ENCODE measurements at regions not wholly inside any gene's neighbourhood (a gene's known extent, or its start where the extent isn't known, plus 50 kb on each side); places are given as distances from the start of the nearest gene placed in this dataset.

- TF ChIP-seq CTCF (conservative IDR thresholded peaks at IDR 0.05; ENCODE audit: low read depth, low read length), result no peak
- no peak for DNase-seq (ENCODE audit: low read depth)
- no peak overlapping the region for H3K4me3 ChIP-seq (ENCODE audit: low read depth, low read length)
Measured at GRCh38 chr18:68469049-68469625, 245.8 kb downstream of the TMX3 start.

GRCh38 chr18:68467957-68468356 is 247.0 kb downstream of the TMX3 start:
- no peak overlapping the region for H3K4me3 ChIP-seq (ENCODE audit: low read depth, low read length)
- no peak for TF ChIP-seq CTCF (conservative IDR thresholded peaks at IDR 0.05; ENCODE audit: low read depth, low read length)
- DNase-seq (ENCODE audit: low read depth), result no peak

GRCh38 chr18:68467329-68467728 is 247.6 kb downstream of the TMX3 start:
- DNase-seq (ENCODE audit: low read depth), result no peak
- no peak for TF ChIP-seq CTCF (conservative IDR thresholded peaks at IDR 0.05; ENCODE audit: low read depth, low read length)
- H3K4me3 ChIP-seq (ENCODE audit: low read depth, low read length), result no peak overlapping the region

GRCh38 chr18:68466672-68467071 is 248.2 kb downstream of the TMX3 start:
- TF ChIP-seq CTCF (conservative IDR thresholded peaks at IDR 0.05; ENCODE audit: low read depth, low read length), result no peak
- DNase-seq (ENCODE audit: low read depth), result no peak
- no peak overlapping the region for H3K4me3 ChIP-seq (ENCODE audit: low read depth, low read length)

- DNase-seq (ENCODE audit: low read depth), result no peak
- TF ChIP-seq CTCF (conservative IDR thresholded peaks at IDR 0.05; ENCODE audit: low read depth, low read length), result no peak
- no peak overlapping the region for H3K4me3 ChIP-seq (ENCODE audit: low read depth, low read length)
Measured at GRCh38 chr18:68462766-68463165, 252.1 kb downstream of the TMX3 start.

- H3K4me3 ChIP-seq (ENCODE audit: low read depth, low read length), result no peak overlapping the region
- no peak for TF ChIP-seq CTCF (conservative IDR thresholded peaks at IDR 0.05; ENCODE audit: low read depth, low read length)
- no peak for DNase-seq (ENCODE audit: low read depth)
Measured at GRCh38 chr18:68462148-68462547, 252.8 kb downstream of the TMX3 start.

GRCh38 chr18:68461481-68462018 is 253.4 kb downstream of the TMX3 start:
- DNase-seq (ENCODE audit: low read depth), result no peak
- no peak overlapping the region for H3K4me3 ChIP-seq (ENCODE audit: low read depth, low read length)
- no peak for TF ChIP-seq CTCF (conservative IDR thresholded peaks at IDR 0.05; ENCODE audit: low read depth, low read length)

Data from epithelial cell of proximal tubule (primary cell).